Stimulated activated naive CD8-positive, alpha-beta T cell treated with anti-CD3 and anti-CD28 coated beads, Interleukin-15, amount 100 ng/mL, for 72 hours (primary cell): ENCODE measurements at regions not wholly inside any gene's neighbourhood (a gene's known extent, or its start where the extent isn't known, plus 50 kb on each side); places are given as distances from the start of the nearest gene placed in this dataset.
"Not testable (repeated sequence)": the region's sequence is repeated elsewhere in the genome, so short reads cannot be mapped to it uniquely, and the experiment has no call there.

Source experiments
- ATAC-seq: fragments of 150-1000 bp; cut with Tn5 transposase; 2 replicates; pipeline ENCODE4 v1.10.0; 2021; ENCODE audit warnings: mild to moderate bottlenecking, moderate library complexity
- DNase-seq, 2 donors: peaks; one replicate each; pipeline ENCODE4 v3.0.0; 2021 to 2022
- H3K27ac Mint-ChIP-seq, 2 donors: one replicate each; pipeline ENCODE4 v1.8.0; 2022; ENCODE audit warnings: mild to moderate bottlenecking in 2 of 2, mixed read lengths in 2 of 2, moderate library complexity in 2 of 2
- H3K27me3 Mint-ChIP-seq: one replicate; pipeline ENCODE4 v1.8.0; 2022; ENCODE audit warnings: mixed read lengths
- H3K4me1 Mint-ChIP-seq: one replicate; pipeline ENCODE4 v1.8.0; 2022; ENCODE audit warnings: mild to moderate bottlenecking, mixed read lengths
- H3K4me3 Mint-ChIP-seq, 2 donors: one replicate each; pipeline ENCODE4 v1.8.0; 2022; ENCODE audit warnings: mild to moderate bottlenecking in 2 of 2, mixed read lengths in 2 of 2, moderate library complexity in 1 of 2
- H3K9me3 Mint-ChIP-seq, 2 donors: one replicate each; pipeline ENCODE4 v1.8.0; 2022; ENCODE audit warnings: mixed read lengths in 2 of 2

DNA sequence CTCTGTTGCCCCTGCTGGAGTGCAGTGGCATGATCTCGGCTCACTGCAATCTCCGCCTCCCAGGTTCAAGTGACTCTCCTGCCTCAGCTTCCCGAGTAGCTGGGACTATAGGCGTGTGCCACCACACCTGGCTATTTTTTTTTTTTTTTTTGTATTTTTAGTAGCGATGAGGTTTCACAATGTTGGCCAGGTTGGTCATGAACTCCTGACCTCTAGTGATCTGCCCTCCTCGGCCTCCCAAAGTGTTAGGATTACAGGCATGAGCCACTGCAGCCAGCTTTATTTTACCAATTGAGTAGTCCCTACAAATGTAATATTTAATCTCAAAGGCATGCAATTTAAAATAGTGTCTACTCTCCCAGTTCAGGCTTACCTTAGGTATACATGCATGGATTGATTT, 1487.2 kb upstream of the WWC1 start:
- peaks cover 31 to 36% of the 10 kb centered on the region in 2 donors for H3K9me3 Mint-ChIP-seq
- not testable (repeated sequence) for H3K4me3 Mint-ChIP-seq, DNase-seq, H3K27me3 Mint-ChIP-seq, H3K4me1 Mint-ChIP-seq, ATAC-seq, H3K27ac Mint-ChIP-seq

DNA sequence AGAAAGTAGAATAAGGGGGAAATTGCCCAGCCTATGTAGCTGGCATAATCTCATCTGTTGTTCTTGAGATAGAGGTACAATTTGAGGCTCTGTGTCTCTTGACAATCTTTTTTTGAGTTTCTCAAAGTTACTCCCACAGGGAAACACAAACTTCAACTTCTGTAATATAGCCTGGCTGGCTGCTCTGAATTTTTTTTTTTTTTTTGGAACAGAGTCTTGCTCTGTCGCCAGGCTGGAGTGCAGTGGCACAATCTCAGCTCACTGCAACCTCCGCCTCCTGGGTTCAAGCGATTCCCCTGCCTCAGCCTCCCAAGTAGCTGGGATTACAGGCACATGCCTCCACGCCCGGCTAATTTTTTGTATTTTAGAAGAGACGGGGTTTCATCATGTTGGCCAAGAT, 1486.8 kb upstream of the WWC1 start:
- not testable (repeated sequence) for H3K27ac Mint-ChIP-seq, H3K4me3 Mint-ChIP-seq, H3K27me3 Mint-ChIP-seq, ATAC-seq, DNase-seq, H3K4me1 Mint-ChIP-seq
- H3K9me3 Mint-ChIP-seq, result peaks cover 33 to 36% of the 10 kb centered on the region in 2 donors

DNA sequence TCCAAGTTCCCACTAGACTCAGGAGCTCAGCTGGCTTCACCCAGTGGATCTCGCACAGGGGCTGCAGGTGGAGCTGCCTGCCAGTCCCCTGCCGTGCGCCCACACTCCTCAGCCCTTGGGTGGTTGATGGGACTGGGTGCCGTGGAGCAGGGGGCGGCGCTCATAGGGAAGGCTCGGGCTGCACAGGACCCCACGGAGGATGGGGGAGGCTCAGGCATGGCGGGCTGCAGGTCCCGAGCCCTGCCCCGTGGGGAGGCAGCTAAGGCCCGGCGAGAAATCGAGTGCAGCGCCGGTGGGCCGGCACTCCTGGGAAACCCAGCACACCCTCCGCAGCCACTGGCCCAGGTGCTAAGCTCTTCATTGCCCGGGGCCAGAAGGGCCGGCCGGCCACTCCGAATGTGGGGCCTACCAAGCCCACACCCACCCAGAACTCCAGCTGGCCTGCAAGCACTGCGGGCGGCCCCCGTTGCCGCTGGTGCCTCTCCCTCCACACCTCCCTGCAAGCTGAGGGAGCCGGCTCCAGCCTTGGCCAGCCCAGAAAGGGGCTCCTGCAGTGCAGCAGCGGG, 1481.3 kb upstream of the WWC1 start:
- not testable (repeated sequence) for H3K4me3 Mint-ChIP-seq, H3K4me1 Mint-ChIP-seq
- H3K9me3 Mint-ChIP-seq, result peaks cover 23 to 25% of the 10 kb centered on the region in 2 donors

DNA sequence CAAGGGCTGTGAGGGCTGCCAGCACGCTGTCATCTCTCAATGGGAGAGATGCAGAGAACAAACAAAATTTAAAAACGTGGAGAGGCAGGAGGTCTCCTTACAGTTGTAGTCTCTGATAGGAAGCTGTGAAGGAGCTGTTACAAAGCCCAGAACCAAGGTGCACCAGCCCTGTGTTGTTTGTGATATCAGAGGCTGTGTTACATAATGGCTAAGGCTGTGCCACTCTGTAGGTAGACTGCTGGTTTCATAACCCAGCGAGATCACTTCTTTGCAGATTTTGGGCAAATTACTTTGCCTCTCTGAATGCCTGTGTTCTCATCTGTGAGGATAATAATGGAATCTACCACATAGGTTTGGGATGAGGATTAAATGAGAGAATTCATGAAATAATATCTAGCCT, 1480.7 kb upstream of the WWC1 start:
- Mint-ChIP-seq H3K9me3 (peaks cover 18 to 20% of the 10 kb centered on the region in 2 donors), H3K27me3 (no peaks in the 10 kb centered on the region), H3K4me1 (no peaks in the 10 kb centered on the region), H3K27ac (no peak overlapping the region), H3K4me3 (no peak overlapping the region)
- ATAC-seq (no peak), DNase-seq (no peak)

More for the DNA sequence above, 1481.3 kb upstream of the WWC1 start:
- DNase-seq, H3K27me3 Mint-ChIP-seq, H3K27ac Mint-ChIP-seq, ATAC-seq: not testable (repeated sequence)

DNA sequence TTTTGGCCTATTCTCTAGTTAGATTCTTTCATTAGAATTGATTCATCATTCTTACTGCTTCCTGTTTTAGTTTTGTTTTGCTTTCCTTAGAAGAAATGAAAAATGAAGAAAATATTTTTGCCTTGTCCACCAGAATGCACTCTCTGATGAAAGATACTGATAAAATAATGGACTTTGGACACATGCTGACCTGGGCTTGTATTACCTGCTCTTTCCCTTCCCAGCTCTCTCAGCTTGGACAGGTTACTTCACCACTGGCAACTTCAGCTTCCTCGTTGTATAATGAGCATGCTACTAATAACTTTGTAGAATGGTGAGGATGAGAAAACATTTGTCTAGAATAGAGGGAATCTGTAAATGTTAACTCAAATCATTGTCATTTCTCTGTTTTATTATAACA, 1468.1 kb upstream of the WWC1 start:
- H3K4me3 Mint-ChIP-seq, result no peak overlapping the region
- ATAC-seq (no peak), DNase-seq (no peak)
- peaks cover 4 to 15% of the 10 kb centered on the region in 2 donors for H3K9me3 Mint-ChIP-seq
- H3K27me3 Mint-ChIP-seq, result no peaks in the 10 kb centered on the region
- no peak overlapping the region for H3K27ac Mint-ChIP-seq
- H3K4me1 Mint-ChIP-seq, result no peaks in the 10 kb centered on the region

DNA sequence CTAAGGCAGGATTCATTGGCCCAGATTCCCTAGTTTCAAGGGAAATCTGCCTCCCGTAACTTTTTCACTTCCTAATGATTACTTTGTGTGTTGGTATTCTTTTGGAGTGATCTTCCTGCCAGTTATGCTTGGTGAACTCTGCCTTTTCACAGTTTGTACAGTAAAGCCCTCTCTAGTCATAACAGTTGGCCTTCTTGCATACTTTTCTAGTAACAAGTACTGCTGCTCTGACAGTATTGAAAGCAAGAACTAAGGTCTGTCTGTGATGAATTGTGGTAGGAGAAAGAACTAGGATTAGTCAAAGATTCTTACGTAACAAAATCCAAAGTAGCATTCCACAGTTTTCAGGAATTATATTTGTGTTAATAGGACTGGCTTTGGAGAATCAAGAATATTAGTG, 1457.2 kb upstream of the WWC1 start:
- ATAC-seq (no peak), DNase-seq (no peak)
- H3K27me3 Mint-ChIP-seq, result no peaks in the 10 kb centered on the region
- H3K9me3 Mint-ChIP-seq, result peaks cover 0 to 8% of the 10 kb centered on the region in 2 donors
- no peak overlapping the region for H3K27ac Mint-ChIP-seq
- H3K4me3 Mint-ChIP-seq, result no peak overlapping the region
- no peaks in the 10 kb centered on the region for H3K4me1 Mint-ChIP-seq

DNA sequence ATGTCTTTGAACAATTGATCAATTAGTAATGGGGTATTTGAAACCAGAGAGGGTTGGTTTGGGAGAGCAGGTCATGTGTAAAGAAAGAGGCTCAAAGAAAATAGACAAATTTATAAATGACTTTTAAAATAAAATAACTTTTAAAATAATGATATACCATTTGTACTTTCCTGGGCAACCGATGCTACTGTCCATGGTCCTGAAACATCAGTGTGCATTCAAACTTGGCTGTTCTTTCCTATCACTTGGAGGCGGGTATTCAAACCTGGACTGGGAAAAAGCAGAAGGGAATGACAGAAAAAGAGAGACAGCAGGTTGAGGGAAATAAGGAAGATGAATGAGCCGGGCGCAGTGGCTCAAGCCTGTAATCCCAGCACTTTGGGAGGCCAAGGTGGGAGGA, 1446.4 kb upstream of the WWC1 start:
- Mint-ChIP-seq H3K27me3 (no peaks in the 10 kb centered on the region), H3K4me3 (no peak overlapping the region), H3K27ac (no peak overlapping the region), H3K4me1 (no peaks in the 10 kb centered on the region), H3K9me3 (peaks cover 26 to 36% of the 10 kb centered on the region in 2 donors)
- DNase-seq (no peak), ATAC-seq (no peak)

DNA sequence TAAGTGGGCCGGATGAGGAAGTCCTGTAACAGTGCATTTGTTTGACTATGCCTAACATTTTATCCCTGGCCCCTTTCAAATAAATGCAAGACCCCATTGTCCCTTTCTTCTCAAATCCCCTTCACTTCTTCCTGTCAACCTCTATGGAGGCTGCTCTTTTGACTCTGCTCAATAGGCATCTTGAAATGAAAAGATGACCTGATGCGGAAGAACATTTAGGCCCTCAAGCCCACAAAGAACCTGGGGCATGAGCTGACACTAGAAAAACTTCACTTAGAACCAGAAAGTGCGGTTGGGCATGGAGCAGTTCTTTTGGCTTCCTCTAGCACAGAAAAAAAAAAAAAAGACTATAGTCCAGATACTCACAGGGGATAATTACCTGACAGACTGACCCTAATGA, 1434.7 kb upstream of the WWC1 start:
- Mint-ChIP-seq H3K4me3 (no peak overlapping the region), H3K27me3 (no peaks in the 10 kb centered on the region), H3K9me3 (peaks cover 0 to 10% of the 10 kb centered on the region in 2 donors), H3K4me1 (no peaks in the 10 kb centered on the region), H3K27ac (no peak overlapping the region)
- DNase-seq (no peak), ATAC-seq (no peak)

DNA sequence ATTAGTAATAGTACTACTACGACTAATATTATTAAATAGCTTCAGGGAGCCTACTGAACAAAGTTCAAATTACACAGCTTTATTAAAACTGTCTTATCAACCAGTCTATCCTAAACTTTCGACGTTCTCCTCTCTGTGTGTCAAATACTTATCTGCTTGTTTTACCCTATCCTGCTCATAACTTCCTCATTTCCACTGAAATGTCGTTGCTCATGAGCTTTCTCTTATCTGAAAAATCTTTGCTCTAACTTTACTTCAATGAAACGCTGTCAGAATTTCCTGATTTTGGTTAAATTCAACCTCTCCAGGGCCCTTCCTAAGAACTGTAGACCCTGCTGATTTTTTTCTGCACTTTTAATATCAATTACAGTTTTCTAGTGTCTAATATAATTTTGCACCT, 1431.0 kb upstream of the WWC1 start:
- peaks cover 0 to 15% of the 10 kb centered on the region in 2 donors for H3K9me3 Mint-ChIP-seq
- no peak for ATAC-seq

DNA sequence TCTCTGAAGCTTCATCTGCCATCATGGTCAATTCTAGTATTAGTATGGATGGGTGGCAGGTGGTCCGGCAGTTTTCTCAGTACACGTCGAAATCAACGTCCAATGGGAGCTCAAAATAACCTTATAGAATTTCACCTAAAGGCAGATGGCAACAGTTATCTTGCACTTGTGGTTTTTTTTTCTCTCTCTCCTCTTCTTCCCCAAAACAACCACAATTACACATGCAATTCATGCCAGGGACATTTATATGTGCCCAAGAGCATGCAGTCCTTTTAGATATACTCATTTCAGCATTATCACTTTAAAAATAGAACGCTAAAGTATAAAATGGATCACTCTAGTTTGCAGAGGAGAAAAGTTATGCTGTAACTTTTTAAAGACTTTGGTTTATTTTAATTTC, 1428.9 kb upstream of the WWC1 start:
- ATAC-seq, result no peak
- H3K4me3 Mint-ChIP-seq, result no peak overlapping the region
- H3K27ac Mint-ChIP-seq, result no peak overlapping the region

More for the DNA sequence above, 1431.0 kb upstream of the WWC1 start:
- Mint-ChIP-seq H3K4me1 (no peaks in the 10 kb centered on the region), H3K27me3 (no peaks in the 10 kb centered on the region), H3K4me3 (no peak overlapping the region), H3K27ac (no peak overlapping the region)
- DNase-seq, result no peak

DNA sequence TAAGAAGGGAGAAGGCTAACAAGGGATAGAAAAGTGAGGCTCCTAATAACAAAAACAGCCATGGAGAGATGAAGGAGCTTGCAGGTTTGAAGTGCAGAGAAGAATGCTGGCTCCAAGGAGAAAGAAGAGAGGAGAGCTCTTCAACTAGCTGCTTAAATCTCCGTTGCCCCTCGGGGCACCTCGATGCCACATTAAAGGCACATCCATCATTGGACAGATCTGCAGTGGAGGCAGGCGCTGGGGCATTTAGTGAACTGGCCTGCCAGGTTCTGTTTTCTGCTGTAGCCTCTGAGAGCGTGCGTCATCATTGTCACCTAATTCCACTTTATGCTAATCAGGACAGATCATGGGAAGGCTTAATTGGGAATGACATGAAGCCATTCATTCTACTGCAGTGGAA, 1426.2 kb upstream of the WWC1 start:
- no peak overlapping the region for H3K4me3 Mint-ChIP-seq
- no peaks in the 10 kb centered on the region for H3K4me1 Mint-ChIP-seq
- DNase-seq, result no peak
- no peak overlapping the region for H3K27ac Mint-ChIP-seq
- ATAC-seq, result no peak
- peaks cover 0 to 10% of the 10 kb centered on the region in 2 donors for H3K9me3 Mint-ChIP-seq
- no peaks in the 10 kb centered on the region for H3K27me3 Mint-ChIP-seq

More for the DNA sequence above, 1428.9 kb upstream of the WWC1 start:
- H3K27me3 Mint-ChIP-seq, result no peaks in the 10 kb centered on the region
- no peak for DNase-seq
- H3K9me3 Mint-ChIP-seq, result peaks cover 0 to 15% of the 10 kb centered on the region in 2 donors
- no peaks in the 10 kb centered on the region for H3K4me1 Mint-ChIP-seq

DNA sequence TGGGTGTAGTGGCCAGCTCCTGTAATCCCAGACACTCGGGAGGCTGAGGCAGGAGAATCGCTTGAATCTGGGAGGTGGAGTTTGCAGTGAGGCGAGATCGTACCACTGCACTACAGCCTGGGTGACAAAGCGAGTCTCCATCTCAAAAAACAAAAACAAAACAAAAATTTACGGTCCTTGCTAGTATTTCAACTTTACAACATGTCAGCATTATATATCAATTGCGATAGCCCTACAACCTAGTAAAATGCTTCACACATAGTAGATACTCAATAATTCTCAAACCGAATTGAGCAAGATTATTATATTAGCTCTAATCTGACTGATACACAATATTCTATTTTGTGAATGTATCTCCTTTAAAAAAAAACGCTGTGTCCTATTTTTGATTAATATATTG, 1411.0 kb upstream of the WWC1 start:
- no peak for DNase-seq
- Mint-ChIP-seq H3K4me3 (no peak overlapping the region), H3K27ac (no peak overlapping the region), H3K27me3 (no peaks in the 10 kb centered on the region), H3K4me1 (no peaks in the 10 kb centered on the region), H3K9me3 (peaks cover 0 to 6% of the 10 kb centered on the region in 2 donors)
- ATAC-seq, result no peak

DNA sequence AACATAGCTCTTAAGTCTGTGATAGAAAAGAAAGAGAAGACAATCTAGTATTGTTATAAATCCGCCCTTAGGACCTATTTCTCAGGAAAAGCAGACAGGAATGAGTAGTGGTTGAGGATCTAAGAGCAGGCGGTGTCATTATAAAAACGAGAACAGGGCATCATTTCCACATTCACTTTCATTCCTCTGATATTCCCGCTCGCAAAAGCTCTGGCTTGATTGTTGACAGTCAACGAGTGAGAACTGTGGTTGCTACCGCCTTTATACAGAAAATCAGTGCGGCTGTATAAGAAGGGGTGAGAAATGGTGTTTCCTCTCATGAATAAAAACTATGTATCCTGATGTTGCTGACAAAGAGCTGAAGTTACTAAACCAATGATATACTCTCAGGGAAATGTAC, 1409.6 kb upstream of the WWC1 start:
- Mint-ChIP-seq H3K9me3 (peaks cover 0 to 6% of the 10 kb centered on the region in 2 donors), H3K27ac (no peak overlapping the region), H3K4me1 (no peaks in the 10 kb centered on the region), H3K27me3 (no peaks in the 10 kb centered on the region), H3K4me3 (no peak overlapping the region)
- no peak for DNase-seq
- ATAC-seq, result no peak

DNA sequence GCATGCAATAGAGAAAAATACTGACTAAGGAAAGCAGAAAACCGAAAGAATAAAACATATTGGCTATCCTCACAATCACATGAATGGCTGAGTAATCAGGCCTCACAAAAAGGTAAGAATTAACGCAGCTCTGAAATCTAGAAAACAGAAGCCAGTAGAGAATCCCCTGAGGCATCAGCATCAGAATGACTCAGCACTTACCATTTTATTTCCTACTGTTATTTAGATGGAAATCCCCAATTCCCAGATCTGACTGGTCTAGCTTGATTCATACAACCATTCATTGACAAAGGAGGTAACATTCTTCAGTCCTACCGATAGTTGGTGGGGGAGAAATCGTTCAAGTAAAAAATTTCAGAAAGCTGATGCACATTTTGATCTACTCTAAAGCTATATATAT, 1408.4 kb upstream of the WWC1 start:
- DNase-seq, result no peak
- ATAC-seq, result no peak
- Mint-ChIP-seq H3K4me3 (no peak overlapping the region), H3K27me3 (no peaks in the 10 kb centered on the region), H3K27ac (no peak overlapping the region), H3K4me1 (no peaks in the 10 kb centered on the region), H3K9me3 (peaks cover 0 to 6% of the 10 kb centered on the region in 2 donors)

DNA sequence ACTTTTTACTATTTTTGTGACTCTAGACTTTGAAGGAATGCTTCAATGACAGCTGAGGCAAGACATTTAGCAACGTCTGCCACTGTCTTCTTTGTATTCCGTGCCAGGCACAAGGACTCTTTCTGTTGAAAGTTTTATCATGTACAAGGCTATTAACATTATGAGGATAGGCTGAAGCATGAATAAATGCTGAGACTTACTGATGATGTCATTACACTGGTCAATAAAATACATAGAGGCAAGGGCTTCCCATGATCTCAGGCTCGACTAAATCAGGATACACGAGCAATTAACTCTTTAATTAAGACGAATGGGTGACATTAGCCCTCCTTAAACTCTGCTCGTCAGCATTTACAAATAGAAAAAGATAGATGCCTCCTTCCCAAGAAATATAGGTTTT, 1393.3 kb upstream of the WWC1 start:
- Mint-ChIP-seq H3K4me1 (no peaks in the 10 kb centered on the region), H3K4me3 (no peak overlapping the region), H3K27ac (no peak overlapping the region), H3K9me3 (peaks cover 11 to 14% of the 10 kb centered on the region in 2 donors), H3K27me3 (no peaks in the 10 kb centered on the region)
- ATAC-seq (no peak), DNase-seq (no peak)

DNA sequence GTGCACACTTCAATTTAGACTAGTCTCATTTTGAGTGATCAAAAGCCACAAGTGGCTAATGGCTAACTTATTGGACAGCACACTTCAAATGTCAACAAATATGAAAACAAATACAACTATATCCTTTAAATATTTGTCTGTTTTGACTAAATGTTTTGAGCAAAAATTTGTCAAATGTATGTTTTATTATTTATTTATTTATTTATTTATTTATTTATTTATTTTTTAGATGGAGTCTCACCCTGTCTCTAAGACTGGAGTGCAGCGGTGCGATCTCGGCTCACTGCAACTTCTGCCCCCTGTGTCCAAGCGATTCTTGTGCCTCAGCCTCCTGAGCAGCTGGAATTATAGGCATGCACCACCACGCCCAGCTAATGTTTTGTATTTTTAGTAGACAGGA, 1392.1 kb upstream of the WWC1 start:
- Mint-ChIP-seq H3K4me1 (no peaks in the 10 kb centered on the region), H3K4me3 (no peak overlapping the region), H3K27ac (no peak overlapping the region), H3K27me3 (no peaks in the 10 kb centered on the region), H3K9me3 (peaks cover 11 to 14% of the 10 kb centered on the region in 2 donors)
- DNase-seq, result no peak
- ATAC-seq, result no peak

DNA sequence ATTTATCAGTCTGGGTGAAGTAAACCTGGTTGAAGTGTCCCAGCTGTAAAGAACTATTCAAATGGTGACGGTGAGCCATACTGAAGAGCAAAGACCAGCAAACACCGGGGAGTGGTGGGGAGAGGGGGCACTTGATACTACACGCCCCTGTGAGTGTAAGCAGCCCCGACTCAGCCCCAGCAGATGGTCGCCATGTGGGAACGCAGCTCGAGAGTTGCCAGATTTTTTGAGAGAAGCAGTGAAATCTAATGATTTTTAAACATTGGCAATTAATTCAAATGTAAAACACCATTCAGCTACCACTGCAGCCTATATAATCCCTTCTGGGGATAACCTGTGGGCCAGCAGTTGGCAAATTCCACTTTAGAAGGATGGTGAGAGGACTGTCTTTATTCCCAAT, 1386.9 kb upstream of the WWC1 start:
- ATAC-seq (no peak), DNase-seq (no peak)
- H3K27ac Mint-ChIP-seq, result no peak overlapping the region
- no peaks in the 10 kb centered on the region for H3K9me3 Mint-ChIP-seq
- H3K4me1 Mint-ChIP-seq, result no peaks in the 10 kb centered on the region
- H3K4me3 Mint-ChIP-seq, result no peak overlapping the region
- H3K27me3 Mint-ChIP-seq, result no peaks in the 10 kb centered on the region
